ENCODE measurements at regions not wholly inside any gene's neighbourhood (a gene's known extent, or its start where the extent isn't known, plus 50 kb on each side); places are given as distances from the start of the nearest gene placed in this dataset.

DNA sequence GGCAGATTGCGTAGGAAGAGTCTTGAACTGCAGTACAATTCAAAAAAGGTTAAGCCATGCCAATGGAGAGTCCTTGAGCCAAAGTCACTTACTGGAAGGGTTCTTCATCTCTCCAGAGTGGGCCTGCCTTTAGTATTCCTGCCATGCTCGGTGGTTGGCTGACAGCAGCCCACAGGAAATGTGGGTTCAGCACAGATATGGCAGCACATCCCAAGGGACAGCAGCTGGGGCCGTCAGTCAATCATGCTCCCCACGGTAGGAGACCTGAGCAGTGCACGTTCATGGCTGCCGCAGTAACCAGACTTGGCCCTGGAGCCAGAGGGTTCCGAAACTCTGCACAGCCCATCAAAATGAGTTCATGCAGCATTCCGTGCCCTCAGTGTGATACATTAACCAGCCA, 63.6 kb upstream of the SIRPA start:
- DNase-seq (no peak), ATAC-seq (replicated peaks) (no peak)
- H3K36me3 Mint-ChIP-seq (ENCODE audit: insufficient read depth) = no peaks in the 10 kb centered on the region
- no peaks in the 10 kb centered on the region for H3K4me1 Mint-ChIP-seq (ENCODE audit: low read depth in 2 of 2)
- H3K4me3 Mint-ChIP-seq = no peak overlapping the region
- H3K27me3 Mint-ChIP-seq = peaks cover 35 to 60% of the 10 kb centered on the region in 2 donors
- H3K9me3 Mint-ChIP-seq = no peaks in the 10 kb centered on the region
- no peak overlapping the region for H3K27ac Mint-ChIP-seq

DNA sequence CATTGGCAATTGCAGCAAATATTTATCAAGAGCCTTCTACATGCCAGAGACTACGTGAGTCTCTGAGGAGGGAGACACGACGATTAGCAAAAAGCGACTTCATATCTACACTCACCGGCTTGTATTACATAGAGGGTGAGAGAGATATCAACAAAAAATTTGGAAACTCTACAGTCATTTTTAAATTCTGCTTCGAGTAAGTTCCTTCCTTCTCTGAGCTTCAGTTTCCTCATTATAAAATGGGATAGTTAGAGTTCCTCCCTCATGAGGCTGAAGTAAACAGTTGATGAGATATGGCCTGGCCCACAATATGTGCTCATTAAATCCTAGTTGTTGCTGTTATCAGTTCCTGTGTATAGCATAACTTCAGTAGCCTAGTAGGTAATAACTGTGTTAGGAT, 64.1 kb upstream of the SIRPA start:
- no peaks in the 10 kb centered on the region for H3K36me3 Mint-ChIP-seq (ENCODE audit: insufficient read depth)
- H3K27ac Mint-ChIP-seq = no peak overlapping the region
- H3K4me1 Mint-ChIP-seq (ENCODE audit: low read depth in 2 of 2) = no peaks in the 10 kb centered on the region
- H3K9me3 Mint-ChIP-seq = no peaks in the 10 kb centered on the region
- ATAC-seq (replicated peaks) (no peak), DNase-seq (no peak)
- no peak overlapping the region for H3K4me3 Mint-ChIP-seq
- peaks cover 33 to 60% of the 10 kb centered on the region in 2 donors for H3K27me3 Mint-ChIP-seq

DNA sequence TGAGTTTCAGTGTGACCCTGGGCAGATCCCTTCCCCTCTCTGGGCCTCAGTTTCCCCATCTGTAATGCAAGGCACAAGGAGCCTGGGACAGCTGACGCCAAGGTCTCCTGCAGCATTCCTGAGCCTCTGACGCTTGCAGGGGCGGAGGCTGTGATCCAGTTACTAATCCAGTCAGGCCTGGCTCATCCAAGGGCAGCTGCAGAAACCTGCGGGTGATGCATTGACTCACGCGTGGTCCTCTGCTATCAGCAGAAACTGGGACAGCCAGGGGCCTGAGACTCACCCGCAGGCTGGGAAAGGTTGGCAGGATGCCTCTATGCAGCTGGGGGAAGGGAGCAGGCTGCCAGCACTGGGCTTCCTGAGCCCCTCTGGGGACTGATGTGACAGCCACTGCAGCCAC, 65.0 kb upstream of the SIRPA start:
- H3K4me1 Mint-ChIP-seq (ENCODE audit: low read depth in 2 of 2) = no peaks in the 10 kb centered on the region

DNA sequence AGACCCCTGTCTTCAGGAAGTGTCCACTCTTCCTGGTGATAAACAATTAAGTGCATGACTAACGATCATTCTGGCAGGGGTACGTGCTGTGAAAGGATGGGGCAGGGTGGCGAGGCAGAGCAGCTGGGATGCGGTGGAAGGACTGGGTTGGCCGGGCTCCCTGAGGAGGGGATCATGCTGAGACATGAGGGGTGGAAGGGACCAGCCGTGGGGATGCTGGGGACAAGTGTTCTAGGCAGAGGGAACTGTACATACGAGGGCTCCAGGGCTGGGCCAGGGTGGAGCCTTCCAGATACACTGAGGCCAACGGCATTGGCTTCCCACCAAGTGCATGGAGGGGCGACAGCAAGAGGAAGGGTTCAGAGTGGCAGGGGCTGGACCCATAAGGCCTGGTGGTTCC, 65.7 kb upstream of the SIRPA start:
- DNase-seq = no peak
- no peaks in the 10 kb centered on the region for H3K36me3 Mint-ChIP-seq (ENCODE audit: insufficient read depth)
- H3K4me3 Mint-ChIP-seq = no peak overlapping the region
- H3K27ac Mint-ChIP-seq = no peak overlapping the region
- peaks cover 40 to 64% of the 10 kb centered on the region in 2 donors for H3K27me3 Mint-ChIP-seq
- ATAC-seq (replicated peaks) = no peak
- no peaks in the 10 kb centered on the region for H3K4me1 Mint-ChIP-seq (ENCODE audit: low read depth in 2 of 2)
- no peaks in the 10 kb centered on the region for H3K9me3 Mint-ChIP-seq

More for the DNA sequence above, 65.0 kb upstream of the SIRPA start:
- no peak overlapping the region for H3K27ac Mint-ChIP-seq
- H3K4me3 Mint-ChIP-seq = no peak overlapping the region
- DNase-seq (no peak), ATAC-seq (replicated peaks) (no peak)
- H3K36me3 Mint-ChIP-seq (ENCODE audit: insufficient read depth) = no peaks in the 10 kb centered on the region
- no peaks in the 10 kb centered on the region for H3K9me3 Mint-ChIP-seq
- H3K27me3 Mint-ChIP-seq = peaks cover 35 to 63% of the 10 kb centered on the region in 2 donors

DNA sequence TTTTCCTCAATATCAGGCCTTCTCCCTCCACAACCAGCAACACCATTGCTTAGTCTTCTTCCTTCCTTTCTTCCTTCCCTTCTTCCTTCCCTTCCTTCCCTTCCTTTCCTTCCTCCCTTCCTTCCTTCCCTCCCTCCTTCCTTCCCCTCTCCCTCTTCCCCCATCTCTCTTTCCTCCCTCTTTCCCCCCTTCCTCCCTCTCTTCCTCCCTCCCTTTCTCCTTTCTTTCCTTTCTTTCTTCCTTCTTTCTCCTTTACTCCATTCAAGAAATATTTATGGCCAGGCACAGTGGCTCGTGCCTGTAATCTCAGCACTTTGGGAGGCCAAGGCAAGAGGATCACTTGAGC, 66.4 kb upstream of the SIRPA start:
- no peak overlapping the region for H3K27ac Mint-ChIP-seq
- H3K36me3 Mint-ChIP-seq (ENCODE audit: insufficient read depth) = no peaks in the 10 kb centered on the region
- H3K27me3 Mint-ChIP-seq = peaks cover 47 to 66% of the 10 kb centered on the region in 2 donors
- no peak for ATAC-seq (replicated peaks)
- no peak overlapping the region for H3K4me3 Mint-ChIP-seq
- H3K9me3 Mint-ChIP-seq = peaks cover under 1 to 5% of the 10 kb centered on the region in 2 donors
- no peak for DNase-seq
- no peaks in the 10 kb centered on the region for H3K4me1 Mint-ChIP-seq (ENCODE audit: low read depth in 2 of 2)

DNA sequence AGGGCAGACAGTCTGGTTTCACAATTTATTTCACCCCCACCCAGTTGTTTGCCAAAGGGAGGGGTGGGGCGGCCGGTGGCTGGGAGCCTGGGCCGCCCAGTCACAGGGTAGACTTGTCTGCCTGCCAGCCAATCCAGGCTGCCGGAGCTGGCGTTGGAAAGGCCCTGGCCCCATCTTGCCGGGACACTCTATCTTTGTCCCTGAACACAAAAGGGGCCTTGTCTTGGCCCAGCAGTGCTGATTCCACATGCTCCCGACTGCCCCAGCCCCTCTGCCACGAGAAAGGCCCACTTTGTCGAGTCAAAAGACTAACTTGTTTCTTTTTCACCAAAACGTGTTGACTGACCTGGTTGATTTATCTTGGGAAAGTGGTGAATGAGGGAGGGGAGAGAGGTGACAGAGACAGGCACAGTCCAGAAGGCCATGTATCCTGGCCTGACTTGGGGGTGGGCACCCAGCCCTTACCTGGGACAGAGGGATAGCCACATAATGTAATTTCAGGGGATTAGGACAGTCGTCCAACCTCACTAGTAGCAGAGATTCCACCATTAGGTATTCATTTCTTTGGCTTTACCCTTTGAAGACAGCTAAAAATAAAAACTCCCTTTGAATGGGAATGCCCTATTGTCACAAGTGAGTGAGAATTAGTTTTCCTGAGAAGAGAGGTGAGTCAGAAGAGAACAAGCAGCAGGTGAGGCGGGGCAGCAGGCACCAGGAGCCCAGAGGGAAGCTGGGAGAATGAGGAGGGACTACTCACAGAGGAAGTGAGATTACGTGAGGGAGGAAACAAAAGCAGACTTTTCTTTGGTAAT, 67.0 kb upstream of the SIRPA start:
- Mint-ChIP-seq H3K4me3 (no peak overlapping the region), H3K9me3 (peaks cover 3 to 11% of the 10 kb centered on the region in 2 donors), H3K36me3 (ENCODE audit: insufficient read depth) (no peaks in the 10 kb centered on the region), H3K27me3 (peaks cover 50 to 72% of the 10 kb centered on the region in 2 donors), H3K4me1 (ENCODE audit: low read depth in 2 of 2) (no peaks in the 10 kb centered on the region), H3K27ac (no peak overlapping the region)
- ATAC-seq (replicated peaks) (no peak), DNase-seq (no peak)

DNA sequence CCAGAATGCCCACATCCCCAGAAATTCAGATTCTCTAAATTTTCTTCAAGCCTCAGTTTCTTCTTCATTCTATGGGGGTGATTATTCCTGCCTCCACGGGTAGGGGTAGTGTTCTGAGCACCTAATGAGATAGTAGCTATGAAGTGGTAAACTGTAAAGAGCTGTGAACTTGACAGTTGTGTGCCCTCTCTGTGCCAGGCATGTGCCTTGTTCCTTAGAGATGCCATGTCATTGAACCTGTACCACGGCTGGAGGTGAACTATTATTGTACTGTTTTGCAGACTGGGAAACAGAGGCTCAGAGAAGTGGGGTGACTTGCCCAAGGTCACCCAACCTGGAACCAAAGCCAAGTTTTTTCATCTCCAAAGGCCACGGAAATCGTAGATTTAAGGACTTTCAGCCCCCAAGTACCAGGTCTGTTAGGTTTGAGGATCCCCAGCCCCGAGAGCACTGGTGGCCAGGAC, 67.7 kb upstream of the SIRPA start:
- H3K27ac Mint-ChIP-seq = no peak overlapping the region
- H3K4me1 Mint-ChIP-seq (ENCODE audit: low read depth in 2 of 2) = no peaks in the 10 kb centered on the region

DNA sequence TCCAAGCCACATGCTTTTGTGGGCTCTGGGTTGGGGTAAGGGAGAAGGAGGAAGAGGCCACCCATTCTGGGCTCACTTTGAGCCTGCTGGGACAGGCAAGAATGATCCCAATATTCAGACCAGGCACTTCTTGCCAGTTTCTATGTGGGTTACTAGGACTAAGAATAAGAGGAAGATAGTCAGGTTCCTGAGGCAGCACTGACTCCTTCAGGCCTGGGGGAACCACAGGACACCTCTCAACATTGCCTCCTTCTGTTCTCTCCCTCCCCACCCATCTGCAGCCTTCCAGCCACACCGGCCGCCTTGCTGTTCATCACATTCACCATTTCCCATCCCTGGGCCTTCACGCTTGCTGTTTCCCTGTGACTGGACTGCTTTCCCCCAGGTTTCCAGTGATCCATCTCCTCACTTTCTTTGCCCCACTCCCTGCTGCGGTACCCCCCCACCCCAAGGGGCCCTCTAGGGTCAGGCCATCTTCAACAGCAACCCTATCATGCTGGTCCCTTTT, 69.2 kb upstream of the SIRPA start:
- H3K36me3 Mint-ChIP-seq (ENCODE audit: insufficient read depth) = no peaks in the 10 kb centered on the region
- no peak for ATAC-seq (replicated peaks)
- H3K4me3 Mint-ChIP-seq = no peak overlapping the region
- H3K4me1 Mint-ChIP-seq (ENCODE audit: low read depth in 2 of 2) = no peaks in the 10 kb centered on the region
- no peak overlapping the region for H3K27ac Mint-ChIP-seq
- H3K27me3 Mint-ChIP-seq = peaks cover 42 to 66% of the 10 kb centered on the region in 2 donors
- peaks cover 6 to 17% of the 10 kb centered on the region in 2 donors for H3K9me3 Mint-ChIP-seq
- DNase-seq = no peak

More for the DNA sequence above, 67.7 kb upstream of the SIRPA start:
- H3K9me3 Mint-ChIP-seq = peaks cover 3 to 11% of the 10 kb centered on the region in 2 donors
- ATAC-seq (replicated peaks) = no peak
- peaks cover 45 to 66% of the 10 kb centered on the region in 2 donors for H3K27me3 Mint-ChIP-seq
- H3K36me3 Mint-ChIP-seq (ENCODE audit: insufficient read depth) = no peaks in the 10 kb centered on the region
- DNase-seq = no peak
- no peak overlapping the region for H3K4me3 Mint-ChIP-seq

DNA sequence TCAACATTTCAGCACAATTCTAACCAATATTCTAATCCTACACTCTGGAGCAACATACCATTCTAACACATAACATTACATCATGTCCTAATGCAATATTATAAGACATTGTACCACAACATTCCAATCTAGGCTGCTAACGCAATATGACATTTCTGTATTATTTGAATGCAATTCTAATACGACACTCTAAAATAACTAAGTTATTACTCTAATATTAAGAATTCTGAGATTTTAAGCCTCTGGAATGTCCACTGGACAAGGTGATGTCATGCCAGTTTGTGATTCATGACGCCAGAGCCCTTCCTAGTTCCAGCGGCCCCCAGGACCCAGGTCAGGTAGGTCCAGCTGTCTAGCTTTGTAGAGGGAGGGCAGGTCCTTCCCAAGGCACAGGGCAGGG, 69.7 kb upstream of the SIRPA start:
- H3K27ac Mint-ChIP-seq = no peak overlapping the region
- DNase-seq (no peak), ATAC-seq (replicated peaks) (no peak)
- no peaks in the 10 kb centered on the region for H3K4me1 Mint-ChIP-seq (ENCODE audit: low read depth in 2 of 2)
- no peaks in the 10 kb centered on the region for H3K36me3 Mint-ChIP-seq (ENCODE audit: insufficient read depth)
- H3K4me3 Mint-ChIP-seq = no peak overlapping the region
- peaks cover 6 to 17% of the 10 kb centered on the region in 2 donors for H3K9me3 Mint-ChIP-seq
- H3K27me3 Mint-ChIP-seq = peaks cover 43 to 71% of the 10 kb centered on the region in 2 donors

DNA sequence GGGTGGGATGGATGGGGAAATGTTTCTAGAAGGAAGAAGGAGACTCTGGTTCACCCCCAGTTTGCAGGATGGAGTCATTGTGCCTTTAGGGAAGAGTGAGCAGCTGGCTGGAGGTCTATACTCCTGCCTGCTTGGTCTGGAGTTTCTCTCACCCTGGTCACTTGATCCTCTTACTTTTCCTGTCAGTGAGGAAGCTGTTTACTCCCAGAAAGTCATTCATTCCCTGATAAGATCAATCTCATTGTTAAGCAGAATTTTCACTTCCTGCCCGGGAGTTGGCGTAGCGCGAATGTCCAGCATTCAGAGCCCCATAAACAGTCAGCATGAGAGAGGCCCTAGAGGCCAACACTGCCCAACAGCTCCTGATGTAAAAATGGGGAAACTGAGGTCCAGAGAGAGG, 70.4 kb upstream of the SIRPA start:
- Mint-ChIP-seq H3K27me3 (peaks cover 49 to 77% of the 10 kb centered on the region in 2 donors), H3K27ac (no peak overlapping the region), H3K4me1 (ENCODE audit: low read depth in 2 of 2) (no peaks in the 10 kb centered on the region), H3K36me3 (ENCODE audit: insufficient read depth) (no peaks in the 10 kb centered on the region), H3K9me3 (peaks cover 6 to 17% of the 10 kb centered on the region in 2 donors), H3K4me3 (no peak overlapping the region)
- ATAC-seq (replicated peaks) = no peak
- DNase-seq = no peak

DNA sequence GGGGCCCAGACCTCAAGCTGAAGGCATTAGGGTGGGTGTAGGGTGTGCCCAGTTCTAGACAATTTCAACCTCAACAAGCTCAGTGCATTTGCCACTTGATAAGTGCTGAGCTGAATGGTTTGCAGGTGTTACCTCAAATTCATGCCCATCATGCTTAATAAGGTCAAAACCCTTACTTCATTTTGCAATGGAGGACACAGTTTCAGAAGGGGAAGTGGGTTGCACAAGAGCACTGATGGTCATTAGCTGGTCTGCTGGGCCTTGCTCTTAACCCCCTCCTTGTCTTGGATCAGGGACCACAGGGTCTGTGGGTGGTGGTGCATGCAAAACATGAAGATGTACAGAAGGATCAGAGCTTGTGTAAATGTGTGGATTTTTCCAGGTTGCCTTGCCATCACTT, 71.0 kb upstream of the SIRPA start:
- Mint-ChIP-seq H3K4me1 (ENCODE audit: low read depth in 2 of 2) (no peaks in the 10 kb centered on the region), H3K4me3 (no peak overlapping the region), H3K27ac (no peak overlapping the region), H3K36me3 (ENCODE audit: insufficient read depth) (no peaks in the 10 kb centered on the region), H3K9me3 (peaks cover 6 to 17% of the 10 kb centered on the region in 2 donors), H3K27me3 (peaks cover 51 to 77% of the 10 kb centered on the region in 2 donors)
- ATAC-seq (replicated peaks) = no peak
- no peak for DNase-seq

DNA sequence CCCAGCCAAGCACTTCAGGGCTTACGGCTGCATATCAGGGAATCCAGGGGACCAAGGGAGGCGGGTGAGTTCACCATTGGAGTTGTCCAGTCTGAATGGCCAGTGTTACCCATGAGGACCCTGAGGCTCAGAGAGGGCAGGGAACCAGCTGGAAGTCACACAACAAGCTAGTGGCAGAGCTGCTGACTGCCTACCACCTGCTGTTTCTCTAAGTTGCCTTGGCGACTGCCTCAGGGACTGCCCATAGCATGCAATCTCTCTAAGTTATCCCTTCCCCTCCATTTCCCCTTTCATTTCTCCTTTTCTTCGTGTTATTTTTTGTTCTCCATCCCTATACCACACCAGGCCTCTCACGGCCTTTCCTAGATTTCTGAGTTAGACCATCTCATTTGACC, 71.8 kb upstream of the SIRPA start:
- H3K4me3 Mint-ChIP-seq = no peak overlapping the region
- no peaks in the 10 kb centered on the region for H3K36me3 Mint-ChIP-seq (ENCODE audit: insufficient read depth)
- H3K9me3 Mint-ChIP-seq = peaks cover 6 to 17% of the 10 kb centered on the region in 2 donors
- H3K27me3 Mint-ChIP-seq = peaks cover 54 to 79% of the 10 kb centered on the region in 2 donors
- no peaks in the 10 kb centered on the region for H3K4me1 Mint-ChIP-seq (ENCODE audit: low read depth in 2 of 2)
- ATAC-seq (replicated peaks) = no peak
- no peak overlapping the region for H3K27ac Mint-ChIP-seq
- no peak for DNase-seq

DNA sequence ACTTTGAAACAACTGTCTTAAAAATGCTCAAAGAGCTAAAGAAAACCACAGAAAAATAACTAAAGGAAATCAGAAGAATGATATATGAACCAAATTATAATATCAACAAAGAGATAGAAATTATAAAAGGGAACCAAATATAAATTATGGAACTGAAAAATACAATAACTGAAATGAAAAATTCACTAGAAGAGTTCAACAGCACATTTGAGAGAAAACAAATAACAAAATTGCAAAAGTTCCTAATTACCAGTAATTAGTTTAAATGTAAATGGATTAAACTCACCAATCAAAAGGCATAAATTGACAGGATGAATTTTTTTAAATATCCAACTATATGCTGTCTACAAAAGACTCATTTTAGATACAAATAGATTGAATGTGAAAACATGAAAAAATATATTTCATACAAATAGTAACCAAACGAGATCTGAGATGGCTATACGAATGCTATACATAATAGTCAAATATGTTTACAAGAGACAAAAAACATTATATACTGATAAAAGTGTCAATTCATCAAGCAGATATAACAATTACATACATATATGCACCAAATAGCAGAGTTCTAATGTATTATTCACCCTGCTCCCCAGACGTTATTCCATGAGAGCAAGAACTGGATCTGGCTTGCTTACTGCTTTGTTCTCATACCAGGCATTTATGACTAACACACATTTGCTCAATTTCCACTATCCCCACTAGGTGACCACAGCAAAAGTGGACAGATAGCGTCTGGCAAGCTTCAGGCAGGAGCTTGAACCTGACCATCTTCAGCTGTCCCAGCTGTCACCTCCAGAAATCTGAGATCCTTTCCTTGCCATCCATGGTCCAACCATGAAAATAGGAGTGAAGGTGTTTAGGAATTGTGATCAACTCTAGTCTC, 72.4 kb upstream of the SIRPA start:
- ATAC-seq (replicated peaks) (no peak), DNase-seq (no peak)
- Mint-ChIP-seq H3K36me3 (ENCODE audit: insufficient read depth) (no peaks in the 10 kb centered on the region), H3K4me3 (no peak overlapping the region), H3K27ac (no peak overlapping the region), H3K4me1 (ENCODE audit: low read depth in 2 of 2) (peaks cover 0 to 3% of the 10 kb centered on the region in 2 donors), H3K27me3 (peaks cover 56 to 79% of the 10 kb centered on the region in 2 donors), H3K9me3 (peaks cover 6 to 17% of the 10 kb centered on the region in 2 donors)
